ENCODE measurements at regions not wholly inside any gene's neighbourhood (a gene's known extent, or its start where the extent isn't known, plus 50 kb on each side); places are given as distances from the start of the nearest gene placed in this dataset.

DNA sequence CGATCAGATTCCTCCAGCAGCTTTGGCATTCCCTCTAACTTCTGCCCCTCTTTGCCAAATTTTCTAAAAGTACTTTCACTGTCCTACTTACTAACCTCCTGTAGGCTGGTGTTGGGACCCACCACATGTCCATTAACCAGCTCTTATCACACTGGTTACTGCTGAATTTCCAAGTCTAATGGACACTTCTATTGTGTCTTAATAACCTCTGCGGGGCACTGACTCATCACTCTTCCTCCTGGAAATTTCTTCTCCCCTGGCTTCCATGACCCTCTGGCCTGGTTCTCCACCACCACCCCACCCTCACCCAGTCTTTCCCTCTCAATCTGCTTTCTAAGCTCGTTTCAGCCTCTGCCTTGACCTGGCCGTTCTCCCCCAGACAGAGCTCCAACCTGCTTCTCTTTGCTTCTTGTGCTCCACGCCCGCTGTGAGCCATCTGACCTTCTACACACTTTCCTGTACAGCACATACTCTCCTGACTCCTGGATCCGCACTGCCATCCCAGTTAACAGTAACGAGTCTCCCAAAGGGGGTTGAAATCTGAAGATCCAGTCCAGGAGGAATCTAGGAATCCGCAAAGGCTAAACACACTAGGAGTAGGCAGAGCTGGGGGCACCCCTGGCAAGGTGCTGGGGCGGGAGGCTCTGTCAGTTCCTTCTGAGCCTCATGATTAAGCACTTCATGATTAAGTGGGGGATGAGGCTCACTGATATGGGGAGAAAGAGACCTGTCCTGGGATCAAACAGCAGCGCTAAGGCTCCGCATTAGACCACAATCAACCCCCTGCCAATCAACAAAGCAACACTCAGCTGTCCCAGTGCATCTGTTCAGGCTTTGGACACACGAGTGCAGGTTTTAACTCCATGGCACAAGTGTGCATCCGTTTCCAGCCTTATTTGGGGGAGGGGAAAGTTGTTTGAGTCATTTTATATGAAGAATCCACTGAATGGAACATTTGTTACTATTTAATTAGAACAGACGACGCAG is 146.3 kb downstream of the LY86 start:
- no peak overlapping the region for H3K4me3 ChIP-seq (ENCODE audit: low read depth, low read length)
- TF ChIP-seq, protein P1, sequence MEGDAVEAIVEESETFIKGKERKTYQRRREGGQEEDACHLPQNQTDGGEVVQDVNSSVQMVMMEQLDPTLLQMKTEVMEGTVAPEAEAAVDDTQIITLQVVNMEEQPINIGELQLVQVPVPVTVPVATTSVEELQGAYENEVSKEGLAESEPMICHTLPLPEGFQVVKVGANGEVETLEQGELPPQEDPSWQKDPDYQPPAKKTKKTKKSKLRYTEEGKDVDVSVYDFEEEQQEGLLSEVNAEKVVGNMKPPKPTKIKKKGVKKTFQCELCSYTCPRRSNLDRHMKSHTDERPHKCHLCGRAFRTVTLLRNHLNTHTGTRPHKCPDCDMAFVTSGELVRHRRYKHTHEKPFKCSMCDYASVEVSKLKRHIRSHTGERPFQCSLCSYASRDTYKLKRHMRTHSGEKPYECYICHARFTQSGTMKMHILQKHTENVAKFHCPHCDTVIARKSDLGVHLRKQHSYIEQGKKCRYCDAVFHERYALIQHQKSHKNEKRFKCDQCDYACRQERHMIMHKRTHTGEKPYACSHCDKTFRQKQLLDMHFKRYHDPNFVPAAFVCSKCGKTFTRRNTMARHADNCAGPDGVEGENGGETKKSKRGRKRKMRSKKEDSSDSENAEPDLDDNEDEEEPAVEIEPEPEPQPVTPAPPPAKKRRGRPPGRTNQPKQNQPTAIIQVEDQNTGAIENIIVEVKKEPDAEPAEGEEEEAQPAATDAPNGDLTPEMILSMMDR (IDR thresholded peaks at IDR 0.05; ENCODE audit: insufficient read depth, low read depth, low read length), result no peak
- peak; percentile 10 for DNase-seq (ENCODE audit: low read depth)

DNA sequence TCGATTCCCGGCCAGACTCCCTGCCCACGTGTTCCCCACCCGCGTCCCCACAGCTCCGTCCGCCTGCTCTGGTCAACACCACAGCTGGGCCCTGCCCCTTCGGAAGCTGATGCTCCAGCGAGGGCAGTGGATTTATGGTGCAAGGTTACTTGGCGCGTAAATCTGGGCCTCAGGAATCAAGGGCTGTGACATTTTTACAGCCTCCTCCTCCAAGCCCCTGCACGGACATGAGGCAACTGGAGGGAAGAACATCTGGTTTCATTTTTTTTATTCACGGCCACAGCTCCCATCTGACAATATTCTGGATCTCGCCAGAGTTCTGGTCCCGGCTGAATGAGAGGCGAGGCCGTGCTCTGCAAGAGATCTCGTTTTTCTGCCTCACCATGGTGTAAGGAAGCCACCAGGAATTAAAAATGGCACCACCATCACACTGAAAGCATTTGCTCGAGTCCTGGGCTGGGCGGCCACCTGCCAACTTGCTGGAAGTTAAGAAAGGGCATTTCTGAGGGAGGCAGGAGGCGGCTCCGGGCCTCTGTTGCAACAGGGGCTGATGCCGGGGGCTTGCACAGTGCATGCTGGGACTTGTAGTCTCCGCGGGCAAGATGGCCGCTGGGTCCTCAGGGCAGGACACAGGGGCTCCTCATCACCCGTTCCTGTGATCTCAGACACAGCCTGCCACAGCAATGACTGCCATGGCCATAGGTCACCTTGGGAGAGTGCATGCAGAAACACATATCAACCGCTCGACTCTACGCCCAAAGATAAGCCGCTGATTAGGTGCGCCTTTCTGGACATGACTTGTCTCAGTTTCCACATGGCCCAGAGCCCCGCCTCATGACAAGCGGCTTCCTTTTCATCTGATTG is 148.5 kb downstream of the LY86 start:
- TF ChIP-seq, protein P1 (IDR thresholded peaks at IDR 0.05; ENCODE audit: insufficient read depth, low read depth, low read length), result no peak
- peak overlapping the region; percentile 56 for H3K4me3 ChIP-seq (ENCODE audit: low read depth, low read length)
- peak; percentile 95 for DNase-seq (ENCODE audit: low read depth)

DNA sequence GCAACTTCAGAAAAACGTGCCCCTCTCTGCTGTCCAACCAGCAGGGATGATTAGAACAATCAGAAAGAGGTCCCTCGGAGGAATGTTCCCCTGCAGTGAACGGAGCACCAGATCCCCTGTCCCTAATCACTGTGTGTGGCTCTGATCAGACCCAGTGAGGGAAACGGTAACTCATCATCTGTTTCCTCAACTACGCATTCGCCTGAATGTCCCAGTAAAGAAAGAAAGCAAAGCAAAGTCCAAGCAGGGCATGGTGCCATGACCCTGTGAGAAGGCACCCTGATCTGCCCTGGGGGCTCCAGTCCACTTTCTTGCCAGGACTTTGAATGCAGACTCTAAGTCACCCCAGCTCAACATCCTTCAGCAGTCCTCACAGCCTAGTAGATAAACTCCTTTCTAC is 149.2 kb downstream of the LY86 start:
- TF ChIP-seq, protein P1 (IDR thresholded peaks at IDR 0.05; ENCODE audit: insufficient read depth, low read depth, low read length), result no peak
- H3K4me3 ChIP-seq (ENCODE audit: low read depth, low read length), result peak overlapping the region; percentile 56
- no peak for DNase-seq (ENCODE audit: low read depth)

DNA sequence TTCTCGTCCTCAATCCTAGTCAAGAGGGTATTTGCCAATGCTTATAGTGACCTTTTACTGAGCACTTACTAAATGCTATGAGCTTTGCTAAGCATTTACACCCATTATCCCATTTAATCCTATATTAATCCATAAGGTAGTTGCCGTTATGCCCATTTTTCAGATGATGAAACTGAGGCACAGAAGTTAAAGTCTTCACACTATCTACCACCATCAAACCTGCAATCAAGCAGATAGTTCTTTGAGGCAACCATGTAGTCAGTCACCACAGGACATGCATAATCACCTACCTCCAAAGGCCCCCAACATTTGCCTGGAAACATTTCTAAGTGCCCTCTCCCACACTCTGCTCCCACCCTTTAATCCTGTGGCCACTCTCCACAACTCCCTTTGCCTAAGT is 149.6 kb downstream of the LY86 start:
- no peak overlapping the region for H3K4me3 ChIP-seq (ENCODE audit: low read depth, low read length)
- DNase-seq (ENCODE audit: low read depth), result no peak
- TF ChIP-seq, protein P1 (IDR thresholded peaks at IDR 0.05; ENCODE audit: insufficient read depth, low read depth, low read length), result no peak

DNA sequence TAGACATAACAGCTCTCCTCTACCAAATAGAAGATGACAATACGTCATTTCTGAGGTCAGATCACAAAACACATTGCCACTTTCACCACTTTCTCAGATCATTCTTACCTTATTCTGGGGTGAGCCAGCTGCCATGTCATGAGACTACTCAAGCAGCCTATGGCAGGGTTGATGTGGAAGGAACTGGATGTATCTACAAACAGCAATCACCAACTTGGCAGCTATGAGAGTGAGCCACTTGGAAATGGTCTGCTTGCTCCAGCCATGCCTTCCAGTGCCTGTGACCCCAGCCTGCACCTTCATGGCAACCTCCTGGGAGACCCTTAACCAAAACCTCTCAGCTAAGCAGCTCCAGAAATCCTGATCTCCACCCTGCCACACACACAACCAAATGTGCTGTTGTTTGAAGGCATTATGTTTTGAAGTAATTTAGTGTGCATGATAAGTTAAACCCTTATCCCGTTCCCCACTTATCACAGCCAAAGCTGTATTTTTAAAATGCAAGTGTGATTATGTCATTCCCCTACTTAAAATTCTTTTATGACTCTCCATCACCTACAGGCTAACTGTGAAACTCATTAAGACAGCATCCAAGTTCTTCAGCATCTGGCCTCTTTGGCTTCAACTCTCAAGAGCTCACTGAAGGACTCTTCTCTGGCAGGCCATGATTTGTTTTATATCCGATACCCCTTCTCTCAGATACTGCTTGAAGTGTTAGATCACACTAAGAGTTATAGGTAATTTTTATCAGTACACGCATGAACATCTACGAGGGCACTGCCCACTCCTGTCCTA is 150.6 kb downstream of the LY86 start:
- no peak for DNase-seq (ENCODE audit: low read depth)
- no peak overlapping the region for H3K4me3 ChIP-seq (ENCODE audit: low read depth, low read length)
- TF ChIP-seq, protein P1 (IDR thresholded peaks at IDR 0.05; ENCODE audit: insufficient read depth, low read depth, low read length), result no peak

DNA sequence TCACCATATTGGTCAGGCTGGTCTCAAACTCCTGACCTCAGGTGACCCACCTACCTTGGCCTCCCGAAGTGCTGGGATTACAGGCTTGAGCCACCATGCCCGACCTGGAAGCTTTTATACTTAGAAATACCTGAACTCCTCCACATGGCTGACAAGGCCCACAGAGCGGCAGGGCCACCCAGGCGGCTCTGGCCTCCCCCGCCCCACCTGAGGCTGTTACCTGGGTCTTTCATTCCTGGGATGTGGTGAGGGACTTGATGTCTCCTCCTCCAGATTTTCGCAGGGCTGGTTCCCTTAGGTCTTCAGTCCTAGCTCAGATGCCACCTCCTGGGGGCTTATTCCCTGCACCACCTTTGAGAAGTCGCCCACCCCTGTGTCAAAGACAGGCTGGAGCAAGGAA is 152.1 kb downstream of the LY86 start:
- no peak overlapping the region for H3K4me3 ChIP-seq (ENCODE audit: low read depth, low read length)
- DNase-seq (ENCODE audit: low read depth), result no peak
- TF ChIP-seq, protein P1 (IDR thresholded peaks at IDR 0.05; ENCODE audit: insufficient read depth, low read depth, low read length), result no peak

All from fibroblast of villous mesenchyme (primary cell).